H1 (cell line): ENCODE measurements at regions not wholly inside any gene's neighbourhood (a gene's known extent, or its start where the extent isn't known, plus 50 kb on each side); places are given as distances from the start of the nearest gene placed in this dataset.
A peak's percentile ranks its signal among the peaks of the same experiment; 100 is the strongest.

Experiments
- CTCF ChIA-PET: fragments of 300-600 bp; sonication (Branson Sonifier 250); formaldehyde crosslinking; loops from one replicate; lab custom pipeline; 2021; ENCODE audit not compliant: partially characterized antibody; lab: Charles Lee
- POLR2A ChIA-PET: fragments of 300-600 bp; sonication (Branson Sonifier 250); formaldehyde crosslinking; loops from one replicate; lab custom pipeline; 2021; ENCODE audit warnings: inconsistent platforms; ENCODE audit not compliant: partially characterized antibody; lab: Charles Lee
- DNase-seq, 2 experiments: peaks; one replicate each; pipeline versions ENCODE4 v3.0.0 to v3.0.0-alpha.2; 2010 to 2022; ENCODE audit warnings: low spot score in 2 of 2, low read depth in 1 of 2, mixed read lengths in 1 of 2
- FAIRE-seq: peaks from 2 replicates; lab custom pipeline; 2011; peaks lifted over from hg19 to GRCh38; lab: Jason Lieb, UNC
- H2AFZ ChIP-seq: 2 replicates; pipeline ENCODE4 v1.8.1; 2012; ENCODE audit warnings: low read length, inconsistent platforms
- H2AK5ac ChIP-seq: 2 replicates; pipeline ENCODE4 v1.6.1; 2013; ENCODE audit warnings: low read depth, low read length
- H2BK120ac ChIP-seq: replicated peaks from 2 replicates; pipeline ENCODE3; 2013; ENCODE audit warnings: low read depth, low read length, inconsistent platforms
- H2BK12ac ChIP-seq: 2 replicates; pipeline ENCODE4 v1.6.1; 2013; ENCODE audit warnings: low read depth, low read length
- H2BK15ac ChIP-seq: 2 replicates; pipeline ENCODE4 v1.6.1; 2013; ENCODE audit warnings: low read length
- H2BK20ac ChIP-seq: 2 replicates; pipeline ENCODE4 v1.6.1; 2013; ENCODE audit warnings: low read length
- H2BK5ac ChIP-seq: 2 replicates; pipeline ENCODE4 v1.6.1; 2013; ENCODE audit warnings: low read depth, low read length
- H3K14ac ChIP-seq: 2 replicates; pipeline ENCODE4 v1.6.1; 2013; ENCODE audit warnings: inconsistent platforms; ENCODE audit not compliant: insufficient read length
- H3K18ac ChIP-seq: 2 replicates; pipeline ENCODE4 v1.6.1; 2013; ENCODE audit warnings: low read length; ENCODE audit errors: extremely low read depth
- H3K23ac ChIP-seq: 2 replicates; pipeline ENCODE4 v1.6.1; 2013; ENCODE audit warnings: inconsistent platforms; ENCODE audit not compliant: insufficient read length
- H3K23me2 ChIP-seq: 2 replicates; pipeline ENCODE4 v1.6.1; 2013; ENCODE audit warnings: low read depth, low read length
- H3K27ac ChIP-seq: 2 replicates; pipeline ENCODE4 v1.6.1; 2011; ENCODE audit warnings: low read depth, low read length, inconsistent platforms
- H3K27me3 ChIP-seq, 4 experiments: replicated peaks in 1 of 4; 1 replicate in 1 of 4; 2 replicates in 3 of 4; pipeline versions ENCODE4 v1.6.1 to v1.8.1; 2011 to 2013; ENCODE audit warnings: low read length in 3 of 4, mild to moderate bottlenecking in 3 of 4, inconsistent platforms in 2 of 4, mixed read lengths in 2 of 4, moderate library complexity in 1 of 4; ENCODE audit not compliant: control insufficient read depth in 3 of 4, insufficient read depth in 3 of 4; ENCODE audit errors: extremely low read depth in 1 of 4
- H3K36me3 ChIP-seq, 4 experiments: 2 replicates each; pipeline versions ENCODE4 v1.6.1 to v1.8.1; 2011 to 2013; ENCODE audit warnings: mild to moderate bottlenecking in 4 of 4, low read length in 3 of 4, moderate library complexity in 2 of 4, control low read depth in 1 of 4, inconsistent platforms in 1 of 4; ENCODE audit not compliant: insufficient read depth in 4 of 4, control insufficient read depth in 2 of 4
- H3K4ac ChIP-seq: replicated peaks from 2 replicates; pipeline ENCODE3; 2013; ENCODE audit warnings: low read length, low read depth, mixed read lengths, inconsistent platforms; ENCODE audit not compliant: insufficient read length
- H3K4me1 ChIP-seq, 4 experiments: replicated peaks in 1 of 4; 1 replicate in 1 of 4; 2 replicates in 3 of 4; pipeline versions ENCODE4 v1.6.1 to v1.8.1; 2011 to 2013; ENCODE audit warnings: low read length in 3 of 4, inconsistent platforms in 2 of 4, mixed read lengths in 1 of 4; ENCODE audit not compliant: insufficient read depth in 4 of 4, control insufficient read depth in 3 of 4
- H3K4me2 ChIP-seq, 2 experiments: 2 replicates each; pipeline versions ENCODE4 v1.6.1 to v1.8.1; 2011 to 2013; ENCODE audit warnings: low read depth in 2 of 2, low read length in 2 of 2, control low read depth in 1 of 2, inconsistent platforms in 1 of 2, mild to moderate bottlenecking in 1 of 2; ENCODE audit not compliant: insufficient read depth in 1 of 2
- H3K4me3 ChIP-seq, 4 experiments: fragments of 200-600, 300-600 bp in 1 of 4; sonication (generic), shearing (Covaris generic), sonication (Bioruptor Twin) in 1 of 4; 2 replicates each; pipeline versions ENCODE4 v1.5.1 to v1.8.1; 2011 to 2016; ENCODE audit warnings: low read length in 4 of 4, low read depth in 3 of 4, control low read depth in 2 of 4, inconsistent platforms in 2 of 4, mild to moderate bottlenecking in 2 of 4, mixed read lengths in 1 of 4, moderate library complexity in 1 of 4; ENCODE audit not compliant: insufficient read depth in 2 of 4; ENCODE audit errors: extremely low read depth in 1 of 4
- H3K56ac ChIP-seq: replicated peaks from 2 replicates; pipeline ENCODE3; 2013; ENCODE audit warnings: low read depth, mild to moderate bottlenecking, mixed read lengths, low read length, inconsistent platforms; ENCODE audit not compliant: insufficient read length
- H3K79me1 ChIP-seq: 2 replicates; pipeline ENCODE4 v1.6.1; 2013; ENCODE audit warnings: low read depth, low read length, control low read depth
- H3K79me2 ChIP-seq, 2 experiments: 2 replicates each; pipeline versions ENCODE4 v1.6.1 to v1.8.1; 2012 to 2013; ENCODE audit warnings: low read length in 2 of 2, mild to moderate bottlenecking in 2 of 2, inconsistent platforms in 1 of 2; ENCODE audit not compliant: insufficient read depth in 2 of 2, control insufficient read depth in 1 of 2
- H3K9ac ChIP-seq, 4 experiments: replicated peaks in 1 of 4; 1 replicate in 1 of 4; 2 replicates in 3 of 4; pipeline versions ENCODE4 v1.6.1 to v1.8.1; 2011 to 2013; ENCODE audit warnings: low read depth in 3 of 4, low read length in 3 of 4, control low read depth in 2 of 4, mild to moderate bottlenecking in 2 of 4, moderate library complexity in 2 of 4, inconsistent platforms in 1 of 4; ENCODE audit errors: extremely low read depth in 1 of 4
- H3K9me3 ChIP-seq, 2 experiments: 2 replicates each; pipeline versions ENCODE4 v1.6.1 to v1.8.1; 2012 to 2013; ENCODE audit warnings: mild to moderate bottlenecking in 2 of 2, moderate library complexity in 2 of 2, control low read depth in 1 of 2, inconsistent platforms in 1 of 2, low read depth in 1 of 2, low read length in 1 of 2, mixed read lengths in 1 of 2; ENCODE audit not compliant: insufficient read depth in 2 of 2
- H4K20me1 ChIP-seq, 2 experiments: replicated peaks in 1 of 2; 2 replicates each; pipeline versions ENCODE3 to v1.8.1; 2011 to 2013; ENCODE audit warnings: inconsistent platforms in 2 of 2, low read length in 2 of 2, mild to moderate bottlenecking in 1 of 2; ENCODE audit not compliant: insufficient read depth in 2 of 2, control insufficient read depth in 1 of 2
- H4K5ac ChIP-seq: 2 replicates; pipeline ENCODE4 v1.6.1; 2013; ENCODE audit warnings: low read length, low read depth, mixed read lengths, inconsistent platforms; ENCODE audit not compliant: insufficient read length
- H4K8ac ChIP-seq: 2 replicates; pipeline ENCODE4 v1.8.0; 2013; ENCODE audit warnings: mild to moderate bottlenecking, moderate library complexity, low read length, inconsistent platforms; ENCODE audit not compliant: insufficient read depth; ENCODE audit errors: extremely low read depth
- H4K91ac ChIP-seq: replicated peaks from 2 replicates; pipeline ENCODE3; 2013; ENCODE audit warnings: low read length, mixed read lengths, inconsistent platforms; ENCODE audit not compliant: insufficient read length
- CREB1 ChIP-seq: IDR thresholded peaks from 2 replicates; pipeline ENCODE4 v1.6.1; 2012; ENCODE audit warnings: inconsistent platforms
- EGR1 ChIP-seq: IDR thresholded peaks from 2 replicates; pipeline ENCODE4 v1.6.1; 2011; ENCODE audit warnings: low read depth, low read length, borderline replicate concordance
- SP4 ChIP-seq: IDR thresholded peaks from 2 replicates; pipeline ENCODE4 v1.6.1; 2012; ENCODE audit warnings: low read length, inconsistent platforms
- SUZ12 ChIP-seq: fragments of 200-600 bp; sonication (generic); IDR thresholded peaks from 2 replicates; pipeline ENCODE4 v1.6.1; 2012; ENCODE audit warnings: mild to moderate bottlenecking, inconsistent platforms, low read length, moderate library complexity, mixed read lengths
- WGBS, 2 experiments: shearing (Covaris generic) in 1 of 2; methylation state at CpG; one replicate each; pipeline versions ENCODE4 v1.1.6 to v1.1.7; 2013 to 2015; ENCODE audit warnings: low lambda C conversion rate in 2 of 2, mixed read lengths in 2 of 2, inconsistent platforms in 1 of 2, low coverage in 1 of 2, missing lambda C conversion rate in 1 of 2; ENCODE audit not compliant: insufficient replicate concordance in 2 of 2, insufficient coverage in 1 of 2, insufficient read length in 1 of 2; ENCODE audit errors: extremely low coverage in 1 of 2, missing lambda C conversion rate in 1 of 2; 5-methylcytosine and 5-hydroxymethylcytosine counted together

DNA sequence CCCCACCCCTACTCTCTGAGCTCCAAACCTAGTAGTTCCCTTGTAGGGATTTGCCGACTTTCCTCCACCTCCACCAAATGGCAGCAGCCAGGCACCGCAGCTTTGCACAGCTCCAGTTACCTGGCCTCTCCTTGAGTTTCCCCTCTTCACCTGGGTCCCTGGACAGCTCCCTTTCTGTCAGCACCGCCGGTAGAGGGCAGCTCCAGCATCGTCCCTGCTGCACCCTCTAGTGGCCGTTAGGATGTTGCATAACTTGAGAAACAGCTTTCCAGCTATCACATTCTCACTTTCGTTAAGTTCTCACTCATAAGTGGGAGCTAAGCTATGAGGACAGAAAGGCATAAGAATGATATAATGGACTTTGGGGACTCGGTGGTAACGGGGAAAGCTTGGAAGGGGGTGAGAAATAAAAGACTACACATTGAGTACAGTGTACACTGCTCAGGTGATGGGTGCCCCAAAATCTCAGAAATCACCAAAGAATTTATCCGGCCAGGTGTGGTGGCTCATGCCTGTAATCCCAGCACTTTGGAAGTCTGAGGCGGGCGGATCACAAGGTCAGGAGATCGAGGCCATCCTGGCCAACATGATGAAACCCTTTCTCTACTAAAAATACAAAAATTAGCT, 60.4 kb upstream of the OLFM4 start:
- CTCF ChIA-PET = interaction anchor here (0.6 to 9.2 kb wide), 85 partner anchors 9 to 370 kb away, joined by 3 to 154 read pairs (median 6); partner anchors contain the start of genes OLFM4 and PCDH8
- no peak for TF ChIP-seq EGR1
- no peak for TF ChIP-seq SUZ12
- no peak for TF ChIP-seq SP4
- peak; percentile 62 for TF ChIP-seq CREB1

More for the DNA sequence above, 60.4 kb upstream of the OLFM4 start:
- H3K4ac ChIP-seq = no peak overlapping the region
- no peaks in the 10 kb centered on the region for H4K20me1 ChIP-seq
- no peak overlapping the region for H3K18ac ChIP-seq
- H2BK12ac ChIP-seq = no peak overlapping the region
- H3K79me1 ChIP-seq = no peaks in the 10 kb centered on the region
- H3K9ac ChIP-seq = no peak overlapping the region
- no peak overlapping the region for H3K27ac ChIP-seq
- H4K8ac ChIP-seq = no peak overlapping the region
- no peak overlapping the region for H2BK20ac ChIP-seq
- H4K5ac ChIP-seq = no peak overlapping the region
- no peak overlapping the region for H2AK5ac ChIP-seq
- H4K91ac ChIP-seq = no peak overlapping the region
- peak; percentile 86 to 90 for DNase-seq
- H3K9me3 ChIP-seq = no peaks in the 10 kb centered on the region
- H3K56ac ChIP-seq = no peak overlapping the region
- no peak overlapping the region for H3K23ac ChIP-seq
- no peak overlapping the region for H2BK5ac ChIP-seq
- WGBS, 2 experiments = 34% methylated on average over 13 of the region's 13 CpGs; no CpG with 5 or more reads in 1 of the 2 experiments
- H3K4me3 ChIP-seq = no peak overlapping the region
- peak; percentile 99 for FAIRE-seq
- peaks cover 3% of the 10 kb centered on the region; the same call in 1 of the 2 replicates for H3K23me2 ChIP-seq
- H2AFZ ChIP-seq = no peak overlapping the region
- H3K4me2 ChIP-seq = no peak overlapping the region
- H3K36me3 ChIP-seq = no peaks in the 10 kb centered on the region
- POLR2A ChIA-PET = interaction anchor here (1.0 to 1.8 kb wide), 4 partner anchors 13 to 120 kb away, joined by 3 to 7 read pairs (median 4); partner anchors contain the start of gene PCDH8
- no peak overlapping the region for H3K14ac ChIP-seq
- H3K79me2 ChIP-seq = no peaks in the 10 kb centered on the region
- no peak overlapping the region for H2BK15ac ChIP-seq
- H2BK120ac ChIP-seq = no peak overlapping the region
- peaks cover 0 to 4% (median 3%) of the 10 kb centered on the region in 4 experiments; a peak in 4 of 7 replicates for H3K4me1 ChIP-seq
- H3K27me3 ChIP-seq = no peaks in the 10 kb centered on the region; a peak in 2 of 7 replicates
